GM12891 (cell line): ENCODE measurements at regions not wholly inside any gene's neighbourhood (a gene's known extent, or its start where the extent isn't known, plus 50 kb on each side); places are given as distances from the start of the nearest gene placed in this dataset.
"Not testable (repeated sequence)": the region's sequence is repeated elsewhere in the genome, so short reads cannot be mapped to it uniquely, and the experiment has no call there.

Source experiments
- PAX5 ChIP-seq: IDR thresholded peaks from 2 replicates; pipeline ENCODE4 v1.6.1; 2011; ENCODE audit warnings: low read length, moderate library complexity, mild to moderate bottlenecking; ENCODE audit not compliant: insufficient read depth, severe bottlenecking
- POLR2A ChIP-seq: IDR thresholded peaks from 2 replicates; pipeline ENCODE4 v1.6.1; 2011; ENCODE audit warnings: low read depth, low read length, control low read depth
- POLR2AphosphoS5 ChIP-seq: IDR thresholded peaks from 2 replicates; pipeline ENCODE4 v1.6.1; 2011; ENCODE audit warnings: low read depth, low read length, control low read depth
- POU2F2 ChIP-seq: IDR thresholded peaks from 2 replicates; pipeline ENCODE4 v1.6.1; 2011; ENCODE audit warnings: low read depth, mild to moderate bottlenecking, control low read depth, low read length, moderate library complexity
- SPI1 ChIP-seq: IDR thresholded peaks from 2 replicates; pipeline ENCODE4 v1.6.1; 2011; ENCODE audit warnings: low read depth, low read length, control low read depth
- TAF1 ChIP-seq: IDR thresholded peaks from 2 replicates; pipeline ENCODE4 v1.6.1; 2011; ENCODE audit warnings: low read depth, low read length, control low read depth

- TF ChIP-seq POLR2AphosphoS5, TAF1, POLR2A, PAX5, SPI1, POU2F2: not testable (repeated sequence)
Observed at GRCh38 chr2:95713470-95714177, 121.8 kb downstream of the TRIM43 start.
